ENCODE measurements at regions not wholly inside any gene's neighbourhood (a gene's known extent, or its start where the extent isn't known, plus 50 kb on each side); places are given as distances from the start of the nearest gene placed in this dataset.

GRCh38 chr2:221186873-221187272 is 385.2 kb downstream of the EPHA4 start:
- ATAC-seq (no peak), DNase-seq (no peak), FAIRE-seq (no peak)
- TF ChIP-seq CTCF (IDR thresholded peaks at IDR 0.05): no peak
- Histone ChIP-seq H3K9me3 (no peaks in the 10 kb centered on the region), H3K27ac (no peak overlapping the region), H3K4me3 (no peak overlapping the region), H3K4me1 (no peaks in the 10 kb centered on the region), H3K36me3 (no peaks in the 10 kb centered on the region), H3K27me3 (no peaks in the 10 kb centered on the region)
- WGBS, 2 donors: 58 to 60% methylated on average over 3 of the region's 3 CpGs
- intact Hi-C loops (cut with DNase I): no loop called here

- Histone ChIP-seq H3K27ac (no peak overlapping the region), H3K4me1 (no peaks in the 10 kb centered on the region), H3K36me3 (no peaks in the 10 kb centered on the region), H3K27me3 (no peaks in the 10 kb centered on the region), H3K4me3 (no peak overlapping the region), H3K9me3 (no peaks in the 10 kb centered on the region)
- 36 to 38% methylated on average over 8 of the region's 8 CpGs for WGBS, 2 donors
- no peak for TF ChIP-seq CTCF (IDR thresholded peaks at IDR 0.05)
- DNase-seq (no peak), FAIRE-seq (no peak), ATAC-seq (no peak)
- intact Hi-C loops (cut with DNase I): no loop called here
Measured at GRCh38 chr2:221189431-221190067, 382.6 kb downstream of the EPHA4 start.

GRCh38 chr2:221195829-221196228 is 376.3 kb downstream of the EPHA4 start:
- intact Hi-C loops (cut with DNase I): no loop called here
- no peaks in the 10 kb centered on the region for H3K36me3 ChIP-seq
- no peaks in the 10 kb centered on the region for H3K9me3 ChIP-seq
- FAIRE-seq (no peak), DNase-seq (no peak), ATAC-seq (no peak)
- H3K4me3 ChIP-seq: no peak overlapping the region
- no peaks in the 10 kb centered on the region for H3K4me1 ChIP-seq
- no peak overlapping the region for H3K27ac ChIP-seq
- H3K27me3 ChIP-seq: no peaks in the 10 kb centered on the region
- WGBS, 2 donors: 97% methylated on average over 1 of the region's 1 CpG
- TF ChIP-seq CTCF (IDR thresholded peaks at IDR 0.05): no peak

GRCh38 chr2:221197225-221197856 is 374.8 kb downstream of the EPHA4 start:
- H3K36me3 ChIP-seq: no peaks in the 10 kb centered on the region
- no peaks in the 10 kb centered on the region for H3K9me3 ChIP-seq
- intact Hi-C loops (cut with DNase I): no loop called here
- WGBS, 2 donors: 51 to 55% methylated on average over 4 of the region's 4 CpGs
- H3K27me3 ChIP-seq: no peaks in the 10 kb centered on the region
- TF ChIP-seq CTCF (IDR thresholded peaks at IDR 0.05): no peak
- DNase-seq: no peak
- no peak overlapping the region for H3K27ac ChIP-seq
- H3K4me3 ChIP-seq: no peak overlapping the region
- FAIRE-seq: no peak
- ATAC-seq: no peak
- H3K4me1 ChIP-seq: no peaks in the 10 kb centered on the region

- no peaks in the 10 kb centered on the region for H3K27me3 ChIP-seq
- ATAC-seq (no peak), FAIRE-seq (no peak), DNase-seq (no peak)
- no peaks in the 10 kb centered on the region for H3K36me3 ChIP-seq
- no peak overlapping the region for H3K27ac ChIP-seq
- TF ChIP-seq CTCF (IDR thresholded peaks at IDR 0.05): no peak
- H3K4me3 ChIP-seq: no peak overlapping the region
- H3K9me3 ChIP-seq: no peaks in the 10 kb centered on the region
- no peaks in the 10 kb centered on the region for H3K4me1 ChIP-seq
- intact Hi-C loops (cut with DNase I): no loop called here
Measured at GRCh38 chr2:221198309-221198708, 373.8 kb downstream of the EPHA4 start.

All from pancreas (tissue), 10 donors.